Activated effector memory CD4-positive, alpha-beta T cell treated with Interleukin-2 at 50 U/mL for 16 hours (primary cell): ENCODE measurements at regions not wholly inside any gene's neighbourhood (a gene's known extent, or its start where the extent isn't known, plus 50 kb on each side); places are given as distances from the start of the nearest gene placed in this dataset.
"Not testable (repeated sequence)": the region's sequence is repeated elsewhere in the genome, so short reads cannot be mapped to it uniquely, and the experiment has no call there.

Experiments used
- DNase-seq: peaks from one replicate; pipeline ENCODE4 v3.0.0-alpha.2; 2020

DNA sequence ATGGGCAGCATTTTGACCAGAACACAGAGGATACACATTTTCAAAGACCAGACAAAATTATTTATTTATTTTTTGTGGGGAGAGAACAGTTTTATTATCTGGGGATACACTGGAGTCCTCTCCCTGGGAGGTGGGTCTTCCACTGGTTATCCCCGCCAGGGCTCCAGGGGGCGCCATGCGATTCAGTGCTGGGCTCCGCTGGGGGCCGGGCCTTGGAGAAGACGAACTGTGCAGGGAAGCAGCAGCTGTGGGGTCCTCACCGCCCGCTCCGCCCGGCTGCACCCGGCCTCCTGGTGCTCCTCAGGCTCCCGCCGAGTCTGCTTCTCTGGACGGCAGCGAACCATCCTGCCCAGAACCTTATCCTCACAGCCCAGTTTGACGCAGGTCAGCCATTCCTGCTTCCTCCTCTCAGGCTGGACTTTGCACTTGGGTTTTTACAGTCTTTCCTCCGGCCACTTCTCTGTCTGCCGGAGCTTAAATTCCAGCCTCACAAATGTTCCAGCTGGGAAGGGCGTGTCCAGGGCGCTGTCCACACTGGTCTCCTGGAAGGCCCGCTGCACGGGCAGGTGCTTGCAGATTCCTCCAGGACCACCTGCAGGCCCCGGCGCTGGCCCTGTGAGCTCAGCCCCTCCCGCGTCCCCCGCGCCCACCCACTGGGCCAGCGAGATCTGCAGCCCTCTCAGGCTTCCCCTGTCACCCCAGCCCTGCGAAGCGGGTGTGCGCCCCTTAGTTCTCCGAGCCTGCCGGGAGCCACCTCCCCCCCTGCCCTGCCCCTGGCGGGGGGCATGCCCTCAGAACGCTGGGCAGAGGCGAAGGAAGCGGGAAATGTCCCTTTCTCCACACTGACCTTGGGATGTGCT is 1830.0 kb upstream of the DEFB115 start:
- DNase-seq = no peak

DNA sequence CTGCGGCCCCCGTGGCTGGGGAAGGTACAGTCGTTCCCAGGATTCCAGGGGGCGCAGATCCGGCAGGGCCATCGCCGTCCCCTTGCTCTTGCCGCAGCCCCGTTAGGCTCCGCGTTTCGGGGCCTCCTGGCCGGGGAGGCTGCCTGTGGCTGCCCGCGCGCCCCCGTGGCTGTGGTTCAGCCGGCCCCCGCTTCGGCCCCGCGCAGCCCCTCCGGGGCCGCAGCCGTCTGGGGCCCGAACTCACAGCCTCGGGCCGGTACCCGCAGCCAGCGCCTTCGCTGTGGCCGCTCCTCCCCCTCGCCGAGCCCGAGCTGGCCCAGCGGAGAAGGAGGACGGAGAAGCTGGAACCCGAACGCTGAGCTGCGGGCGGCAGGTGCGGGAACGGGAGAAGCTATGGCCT is 1826.9 kb upstream of the DEFB115 start:
- no peak for DNase-seq

GRCh38 chr20:29440721-29441120 is 1816.7 kb upstream of the DEFB115 start:
- DNase-seq = not testable (repeated sequence)

GRCh38 chr20:29443206-29443781 is 1814.2 kb upstream of the DEFB115 start:
- not testable (repeated sequence) for DNase-seq

- DNase-seq = no peak
These were observed 1813.6 kb upstream of the DEFB115 start for GRCh38 chr20:29443819-29444218.

DNA sequence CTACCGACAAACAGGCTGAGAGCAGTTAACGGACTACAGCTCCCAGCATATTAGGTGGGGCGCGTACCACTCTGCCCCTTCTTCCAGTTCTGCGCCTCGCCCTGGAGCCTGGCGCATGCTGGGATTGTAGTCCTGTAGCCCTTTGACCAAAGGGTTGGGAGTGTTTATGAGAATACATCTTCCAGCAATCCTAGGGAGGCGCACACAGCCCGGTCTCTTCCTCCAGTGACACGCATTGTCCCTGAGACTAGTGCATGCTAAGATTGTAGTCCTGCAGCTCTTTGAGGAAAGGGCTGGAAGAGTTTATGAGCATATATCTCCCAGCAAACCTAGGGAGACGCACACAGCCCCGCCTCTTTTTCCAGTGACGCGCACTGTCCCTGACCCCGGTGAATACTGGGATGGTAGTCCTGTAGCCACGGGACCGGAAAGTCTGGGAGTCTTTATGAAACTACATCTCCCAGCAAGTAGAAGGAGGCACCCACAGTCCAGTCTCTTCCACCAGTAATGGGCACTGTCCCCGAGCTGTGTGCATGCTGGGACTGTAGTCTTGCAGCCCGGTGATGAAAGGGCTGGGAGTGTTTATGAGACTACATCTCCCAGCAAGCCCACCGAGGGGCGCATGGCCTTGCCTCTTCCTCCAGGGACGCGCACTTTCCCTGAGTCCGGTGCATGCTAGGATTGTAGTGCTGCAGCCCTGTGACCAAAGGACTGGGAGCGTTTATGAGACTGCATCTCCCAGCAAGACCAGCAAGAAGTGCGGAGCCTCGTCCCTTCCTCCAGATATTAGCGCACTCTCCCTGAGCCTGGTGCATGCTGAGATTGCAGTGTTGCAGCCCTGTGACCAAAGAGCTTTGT is 1812.2 kb upstream of the DEFB115 start:
- DNase-seq = peak; percentile 12

- not testable (repeated sequence) for DNase-seq
These were observed 1809.7 kb upstream of the DEFB115 start for GRCh38 chr20:29447517-29448484.

- DNase-seq = no peak
These were observed 1808.5 kb upstream of the DEFB115 start for GRCh38 chr20:29448806-29449470.

GRCh38 chr20:29452186-29452585 is 1805.3 kb upstream of the DEFB115 start:
- DNase-seq = no peak

- not testable (repeated sequence) for DNase-seq
These were observed 1800.3 kb upstream of the DEFB115 start for GRCh38 chr20:29456987-29457693.

GRCh38 chr20:29472606-29473005 is 1784.9 kb upstream of the DEFB115 start:
- no peak for DNase-seq

DNA sequence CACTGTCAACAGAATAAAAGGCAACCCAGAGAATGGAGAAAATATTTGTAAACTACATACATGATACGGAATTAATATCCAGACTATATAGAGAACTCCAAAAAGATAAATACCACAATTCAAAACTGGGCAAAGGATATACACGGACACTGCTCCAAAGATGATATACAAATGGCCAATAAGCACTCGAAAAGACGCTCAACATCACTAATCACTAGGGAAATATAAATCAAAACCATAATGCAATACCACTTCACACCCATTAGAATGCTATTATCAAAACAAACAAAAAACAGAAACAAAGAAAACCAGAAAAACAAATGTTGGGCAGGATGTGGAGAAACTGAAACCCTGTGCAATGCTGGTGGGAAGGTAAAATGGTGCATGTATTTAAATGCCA is 1764.6 kb upstream of the DEFB115 start:
- not testable (repeated sequence) for DNase-seq

GRCh38 chr20:29496767-29497166 is 1760.7 kb upstream of the DEFB115 start:
- not testable (repeated sequence) for DNase-seq

- no peak for DNase-seq
These were observed 1760.2 kb upstream of the DEFB115 start for GRCh38 chr20:29497261-29497671.

DNA sequence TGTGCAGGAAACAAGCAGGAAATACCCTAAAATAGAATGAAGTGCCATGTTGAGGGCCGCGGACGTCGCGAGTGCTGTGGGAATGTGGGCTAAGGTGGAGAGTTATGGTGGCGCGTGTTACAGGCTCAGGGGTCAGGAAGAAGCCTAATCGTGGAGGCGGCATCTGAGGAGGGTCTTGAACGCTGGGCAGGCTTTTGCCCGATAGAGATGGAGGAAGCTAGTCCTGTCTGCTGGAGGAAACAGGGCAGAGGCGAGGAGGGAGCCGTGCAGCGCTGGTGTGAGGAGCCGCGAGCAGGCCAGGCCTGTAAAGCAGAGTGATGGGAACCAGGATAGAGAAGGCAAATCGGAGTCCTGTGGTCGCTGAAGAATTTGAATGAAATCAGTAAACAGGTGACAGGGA is 1759.8 kb upstream of the DEFB115 start:
- not testable (repeated sequence) for DNase-seq

GRCh38 chr20:29500738-29501137 is 1756.7 kb upstream of the DEFB115 start:
- DNase-seq = not testable (repeated sequence)

DNA sequence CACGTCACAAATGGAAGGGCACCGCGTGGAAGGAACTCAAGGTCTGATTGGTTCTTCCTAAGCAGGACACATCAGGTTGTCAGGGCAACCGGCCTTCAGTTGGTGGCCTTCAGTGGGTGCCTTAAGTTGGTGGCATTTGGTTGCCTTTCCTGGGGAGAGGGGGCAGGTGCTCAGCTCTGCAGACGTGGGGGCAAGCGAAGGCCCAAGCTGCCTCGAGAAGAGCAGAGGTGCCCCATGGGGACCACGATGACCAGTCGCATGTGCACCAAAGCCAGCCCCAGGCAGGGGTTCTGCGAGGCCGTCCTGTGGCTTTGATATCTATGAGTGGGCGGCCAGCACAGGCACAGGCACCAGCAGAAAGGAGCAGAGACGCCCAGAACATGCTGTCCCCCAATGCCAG is 1742.8 kb upstream of the DEFB115 start:
- not testable (repeated sequence) for DNase-seq

GRCh38 chr20:29516847-29517246 is 1740.6 kb upstream of the DEFB115 start:
- DNase-seq = not testable (repeated sequence)

- not testable (repeated sequence) for DNase-seq
These were observed 1737.7 kb upstream of the DEFB115 start for GRCh38 chr20:29519610-29520241.

- not testable (repeated sequence) for DNase-seq
These were observed 1723.8 kb upstream of the DEFB115 start for GRCh38 chr20:29533566-29534177.
